HUES48 (cell line): ENCODE measurements at regions not wholly inside any gene's neighbourhood (a gene's known extent, or its start where the extent isn't known, plus 50 kb on each side); places are given as distances from the start of the nearest gene placed in this dataset.

ENCODE experiments used
- H3K27ac ChIP-seq: one replicate; pipeline ENCODE4 v1.7.0; 2013; ENCODE audit warnings: low read depth, low read length, inconsistent platforms
- H3K27me3 ChIP-seq: 2 replicates; pipeline ENCODE4 v1.6.1; 2013; ENCODE audit warnings: mild to moderate bottlenecking, low read length; ENCODE audit not compliant: control insufficient read depth, insufficient read depth
- H3K36me3 ChIP-seq: 2 replicates; pipeline ENCODE4 v1.6.1; 2013; ENCODE audit warnings: low read length; ENCODE audit not compliant: control insufficient read depth, insufficient read depth
- H3K4me1 ChIP-seq: 2 replicates; pipeline ENCODE4 v1.6.1; 2013; ENCODE audit warnings: mild to moderate bottlenecking, low read length; ENCODE audit not compliant: control insufficient read depth, insufficient read depth
- H3K4me3 ChIP-seq: 2 replicates; pipeline ENCODE4 v1.5.1; 2013; ENCODE audit warnings: mild to moderate bottlenecking, low read depth, low read length
- H3K9ac ChIP-seq: 2 replicates; pipeline ENCODE4 v1.6.1; 2013; ENCODE audit warnings: mild to moderate bottlenecking, low read depth, low read length, moderate library complexity
- H3K9me3 ChIP-seq: 2 replicates; pipeline ENCODE4 v1.6.1; 2013; ENCODE audit warnings: low read length; ENCODE audit not compliant: control insufficient read depth, insufficient read depth

DNA sequence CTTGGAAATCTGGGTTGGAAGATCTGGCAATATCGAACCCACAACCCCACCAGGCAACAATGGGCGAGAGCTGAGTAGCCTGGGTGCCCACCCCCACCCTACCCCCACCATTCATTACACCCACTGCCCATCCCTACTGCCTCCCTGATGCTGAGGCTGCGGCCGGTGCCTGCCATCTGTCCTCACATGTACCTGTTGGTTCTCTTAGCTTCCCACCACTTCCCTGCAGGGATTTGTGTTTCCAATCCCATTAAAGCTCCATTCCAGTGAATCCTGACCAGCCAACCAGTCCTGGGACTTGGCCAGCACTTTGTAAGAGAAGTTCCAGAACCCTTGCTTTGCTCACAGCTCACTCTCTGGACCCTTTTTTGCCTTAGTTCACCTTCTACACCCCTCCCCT, 163.0 kb upstream of the SH3BP4 start:
- H3K27ac ChIP-seq: no peak overlapping the region
- H3K27me3 ChIP-seq: peaks cover 4% of the 10 kb centered on the region
- H3K9me3 ChIP-seq: peaks cover under 1% of the 10 kb centered on the region; the same call in 1 of the 2 replicates
- peaks cover 17% of the 10 kb centered on the region for H3K4me1 ChIP-seq
- H3K4me3 ChIP-seq: no peak overlapping the region
- H3K9ac ChIP-seq: no peak overlapping the region
- H3K36me3 ChIP-seq: no peaks in the 10 kb centered on the region

DNA sequence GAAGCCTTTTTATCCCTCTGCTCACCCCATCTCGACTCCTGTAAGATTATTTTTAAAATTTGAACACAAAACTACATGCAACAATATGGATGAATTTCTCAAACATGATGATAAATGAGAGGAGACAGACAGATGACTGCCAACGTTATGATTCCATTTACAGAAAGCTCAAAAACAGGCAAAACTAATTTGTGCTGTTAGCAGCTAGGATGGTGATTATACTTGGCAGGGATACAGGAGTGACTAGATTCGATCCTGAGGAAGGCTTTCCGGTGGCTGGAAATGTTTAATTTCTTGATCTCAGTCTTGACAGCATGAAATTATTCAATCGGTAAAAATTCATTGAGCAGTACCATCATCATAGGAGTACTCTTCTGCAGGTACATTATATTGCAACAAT, 163.4 kb upstream of the SH3BP4 start:
- Histone ChIP-seq H3K27ac (no peak overlapping the region), H3K36me3 (no peaks in the 10 kb centered on the region), H3K9ac (no peak overlapping the region), H3K4me1 (peaks cover 14% of the 10 kb centered on the region), H3K27me3 (peaks cover 4% of the 10 kb centered on the region; the same call in 1 of the 2 replicates), H3K4me3 (no peak overlapping the region), H3K9me3 (peaks cover 5% of the 10 kb centered on the region; the same call in 1 of the 2 replicates)

DNA sequence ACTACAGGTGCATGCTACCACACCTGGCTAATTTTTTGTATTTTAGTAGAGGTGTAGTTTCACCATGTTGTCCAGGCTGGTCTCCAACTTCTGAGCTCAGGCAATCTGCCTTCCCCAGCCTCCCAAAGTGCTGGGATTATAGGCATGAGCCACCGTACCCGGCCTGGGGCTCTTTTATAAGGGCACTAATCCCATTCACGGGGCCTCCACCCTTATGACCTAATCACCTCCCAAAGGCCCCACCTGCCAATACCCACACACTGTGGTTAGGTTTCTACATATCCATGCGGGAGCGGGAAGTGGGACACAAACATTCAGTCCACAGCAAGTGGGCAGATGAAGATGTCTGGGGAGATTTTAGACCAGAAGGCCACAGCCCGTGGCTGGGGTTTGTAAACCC, 164.7 kb upstream of the SH3BP4 start:
- Histone ChIP-seq H3K4me1 (peaks cover 3% of the 10 kb centered on the region; the same call in 1 of the 2 replicates), H3K4me3 (no peak overlapping the region), H3K9ac (no peak overlapping the region), H3K36me3 (no peaks in the 10 kb centered on the region), H3K9me3 (peaks cover 5% of the 10 kb centered on the region; the same call in 1 of the 2 replicates), H3K27ac (no peak overlapping the region), H3K27me3 (peaks cover 4% of the 10 kb centered on the region; the same call in 1 of the 2 replicates)

DNA sequence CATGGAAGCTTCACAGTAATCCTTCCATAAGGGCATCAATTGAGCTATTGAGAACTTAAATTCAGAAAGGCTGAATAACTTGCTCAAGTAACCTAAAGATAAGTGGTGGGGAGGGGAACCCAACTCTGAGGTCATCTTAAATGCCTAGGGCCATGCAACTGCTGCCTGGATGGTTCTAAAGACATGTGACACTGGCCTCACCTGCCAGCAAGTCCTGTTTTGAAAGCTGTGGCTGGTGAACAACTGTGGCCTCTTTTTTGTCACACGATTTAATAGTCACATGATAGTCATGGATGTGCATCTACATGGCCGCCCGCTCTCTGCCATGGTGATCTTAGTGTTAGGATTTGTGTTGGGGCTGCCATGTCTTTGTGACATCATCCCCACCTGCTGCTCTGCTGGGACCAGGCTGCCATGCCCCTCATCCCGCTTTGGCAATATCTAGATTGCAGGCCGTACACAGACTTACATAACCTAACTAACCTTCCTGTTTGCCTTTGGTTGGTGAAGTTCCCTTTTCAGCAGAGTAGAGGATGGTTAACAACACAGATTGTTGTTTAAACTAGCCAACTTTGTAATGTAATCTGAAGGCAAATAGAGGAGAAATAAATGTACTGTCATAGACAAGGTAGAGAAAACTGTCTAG, 177.9 kb upstream of the SH3BP4 start:
- no peaks in the 10 kb centered on the region for H3K27me3 ChIP-seq
- H3K4me1 ChIP-seq: peaks cover 2% of the 10 kb centered on the region; the same call in 1 of the 2 replicates
- no peak overlapping the region for H3K27ac ChIP-seq
- no peak overlapping the region for H3K9ac ChIP-seq
- no peaks in the 10 kb centered on the region for H3K36me3 ChIP-seq
- H3K4me3 ChIP-seq: no peak overlapping the region
- H3K9me3 ChIP-seq: no peaks in the 10 kb centered on the region

DNA sequence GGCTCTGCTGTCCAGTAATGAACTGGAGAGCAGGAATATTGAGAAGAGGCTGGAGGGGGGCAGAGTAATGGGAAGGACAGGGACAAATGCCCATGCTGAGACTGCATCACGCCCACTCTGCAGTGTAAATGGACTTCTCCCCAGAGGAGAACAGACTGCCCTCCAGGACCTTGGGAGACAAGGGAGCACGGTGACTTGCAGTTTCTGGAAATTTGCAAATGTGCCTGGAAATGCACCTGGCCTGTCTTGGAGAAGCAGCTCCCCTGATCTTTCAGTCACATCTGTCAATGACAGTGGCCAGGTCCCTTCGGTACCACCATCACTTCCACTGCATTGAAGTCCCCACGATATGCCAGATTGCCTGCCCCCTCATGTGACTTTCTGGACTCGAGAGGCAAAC, 178.7 kb upstream of the SH3BP4 start:
- Histone ChIP-seq H3K4me1 (peaks cover 2% of the 10 kb centered on the region; the same call in 1 of the 2 replicates), H3K36me3 (no peaks in the 10 kb centered on the region), H3K9ac (no peak overlapping the region), H3K27ac (no peak overlapping the region), H3K9me3 (no peaks in the 10 kb centered on the region), H3K4me3 (no peak overlapping the region), H3K27me3 (no peaks in the 10 kb centered on the region)

DNA sequence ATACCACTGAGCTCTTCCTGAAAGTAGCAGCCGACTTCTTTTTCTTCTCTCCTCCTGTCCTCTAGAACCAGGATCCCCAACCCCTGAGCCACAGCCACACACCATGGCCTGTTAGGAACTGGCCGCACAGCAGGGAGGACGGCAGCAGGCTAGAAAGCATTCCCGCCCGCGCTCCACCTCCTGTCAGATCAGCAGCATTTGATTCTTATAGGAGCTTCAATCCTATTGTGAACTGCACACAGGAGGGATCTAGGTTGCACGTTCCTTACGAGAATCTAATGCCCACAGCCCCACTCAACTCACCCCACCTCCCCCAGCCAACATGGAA, 179.1 kb upstream of the SH3BP4 start:
- Histone ChIP-seq H3K9ac (no peak overlapping the region), H3K36me3 (no peaks in the 10 kb centered on the region), H3K27ac (no peak overlapping the region), H3K4me1 (peaks cover 2% of the 10 kb centered on the region; the same call in 1 of the 2 replicates), H3K27me3 (no peaks in the 10 kb centered on the region), H3K9me3 (no peaks in the 10 kb centered on the region), H3K4me3 (no peak overlapping the region)

DNA sequence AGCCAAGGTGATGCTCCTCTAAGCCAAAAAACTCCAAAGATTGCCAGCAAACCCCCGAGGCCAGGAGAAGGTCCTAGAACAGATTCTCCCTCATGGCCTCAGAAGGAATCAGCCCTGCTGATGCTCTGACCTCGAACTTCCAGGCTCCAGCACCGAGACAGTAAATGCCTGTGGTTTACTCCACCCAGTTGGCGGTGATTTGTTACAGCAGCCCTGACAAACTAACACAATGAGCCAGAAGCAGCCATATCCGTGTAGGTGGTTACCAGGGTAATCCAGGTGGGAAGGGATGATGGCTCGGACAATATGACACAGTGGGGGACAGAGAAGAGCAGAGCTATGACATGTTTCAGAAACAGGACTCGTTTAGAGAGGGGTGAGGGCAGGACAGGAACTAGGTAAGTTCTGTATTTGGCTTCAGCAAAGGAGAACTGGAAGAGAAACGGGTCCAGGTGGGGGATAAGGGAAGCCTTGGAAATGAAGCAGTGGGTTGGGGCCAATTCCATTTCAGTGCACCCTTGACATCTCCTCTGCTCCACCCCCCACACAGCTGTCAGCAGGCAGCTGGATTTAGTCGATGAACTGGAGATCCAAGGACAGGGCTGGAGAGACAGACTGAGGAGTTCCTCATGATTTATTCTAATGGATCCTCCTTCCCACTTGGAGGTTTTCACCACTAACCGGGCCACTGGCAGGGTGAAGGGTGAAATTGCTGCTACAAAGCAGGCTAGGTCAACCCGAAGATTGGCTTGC, 179.7 kb upstream of the SH3BP4 start:
- Histone ChIP-seq H3K27me3 (no peaks in the 10 kb centered on the region), H3K36me3 (no peaks in the 10 kb centered on the region), H3K9me3 (no peaks in the 10 kb centered on the region), H3K9ac (no peak overlapping the region), H3K4me1 (peaks cover 2% of the 10 kb centered on the region; the same call in 1 of the 2 replicates), H3K27ac (no peak overlapping the region), H3K4me3 (no peak overlapping the region)

DNA sequence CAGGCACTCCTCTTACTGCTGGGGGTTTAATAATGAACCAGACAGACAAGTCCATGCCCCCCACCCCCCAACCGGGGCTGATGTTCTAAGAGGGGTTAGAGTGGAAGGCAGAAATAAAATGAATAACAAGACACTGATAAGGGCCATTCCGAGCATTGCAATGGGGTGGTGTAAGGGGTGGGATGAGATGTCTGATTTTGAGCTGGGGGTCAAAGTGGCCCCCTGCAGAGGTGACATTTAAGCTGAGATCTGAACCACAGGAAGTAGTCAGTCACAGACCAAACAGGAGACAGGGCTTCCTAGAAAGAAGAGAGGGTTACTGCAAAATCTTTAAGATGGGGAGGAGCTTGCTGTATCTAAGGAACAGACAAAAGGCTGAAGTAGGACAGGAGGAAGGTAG, 180.6 kb upstream of the SH3BP4 start:
- Histone ChIP-seq H3K36me3 (no peaks in the 10 kb centered on the region), H3K9me3 (no peaks in the 10 kb centered on the region), H3K27ac (no peak overlapping the region), H3K4me1 (peaks cover 2% of the 10 kb centered on the region; the same call in 1 of the 2 replicates), H3K9ac (no peak overlapping the region), H3K4me3 (no peak overlapping the region), H3K27me3 (no peaks in the 10 kb centered on the region)

DNA sequence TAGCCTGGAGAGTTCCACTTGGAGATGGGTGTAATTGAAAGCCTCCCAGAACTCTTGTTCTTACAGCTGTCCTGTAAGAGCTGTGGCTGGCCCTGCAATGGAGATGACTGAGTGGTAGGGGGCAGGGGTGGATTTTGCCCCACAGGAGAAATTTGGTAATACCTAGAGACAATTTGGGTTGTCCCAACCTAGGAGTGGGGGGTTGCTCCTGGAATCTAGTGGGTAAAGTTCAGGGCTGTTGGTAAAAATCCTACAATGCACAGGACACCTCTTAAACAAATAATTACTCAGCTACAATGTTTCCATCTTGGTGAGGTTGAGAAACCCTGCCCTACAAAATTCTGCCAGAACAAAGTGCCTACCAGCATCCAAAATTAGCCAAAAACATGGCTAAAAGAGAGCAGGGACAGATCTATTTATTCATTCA, 181.1 kb upstream of the SH3BP4 start:
- Histone ChIP-seq H3K4me1 (peaks cover 2% of the 10 kb centered on the region; the same call in 1 of the 2 replicates), H3K36me3 (no peaks in the 10 kb centered on the region), H3K27me3 (no peaks in the 10 kb centered on the region), H3K4me3 (no peak overlapping the region), H3K27ac (no peak overlapping the region), H3K9ac (no peak overlapping the region), H3K9me3 (no peaks in the 10 kb centered on the region)

DNA sequence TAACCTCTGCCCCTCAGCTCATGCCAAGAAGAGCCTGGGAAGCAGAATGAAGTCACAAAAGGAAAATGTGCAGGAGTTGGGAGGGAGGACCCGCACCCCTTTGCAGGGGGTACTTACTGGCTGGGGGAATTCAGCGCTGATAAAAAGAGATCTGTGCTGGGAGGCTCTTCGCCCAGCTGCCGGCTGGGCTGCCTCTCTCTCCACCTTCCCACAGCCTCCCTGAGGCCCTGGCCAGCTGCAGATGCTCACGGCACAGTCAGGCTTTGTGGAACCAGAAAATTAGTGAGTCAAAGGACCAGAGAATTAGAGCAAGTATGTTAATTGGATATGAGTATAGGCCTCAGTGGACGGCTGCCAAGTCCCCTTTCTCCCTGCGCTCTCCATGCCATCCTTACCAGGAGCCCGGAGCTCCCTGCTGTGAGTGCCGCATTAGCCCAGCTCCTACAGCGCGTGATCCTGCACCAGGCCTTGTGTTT, 181.7 kb upstream of the SH3BP4 start:
- Histone ChIP-seq H3K36me3 (no peaks in the 10 kb centered on the region), H3K9ac (no peak overlapping the region), H3K4me3 (no peak overlapping the region), H3K27ac (no peak overlapping the region), H3K4me1 (peaks cover 2% of the 10 kb centered on the region; the same call in 1 of the 2 replicates), H3K9me3 (no peaks in the 10 kb centered on the region), H3K27me3 (no peaks in the 10 kb centered on the region)

DNA sequence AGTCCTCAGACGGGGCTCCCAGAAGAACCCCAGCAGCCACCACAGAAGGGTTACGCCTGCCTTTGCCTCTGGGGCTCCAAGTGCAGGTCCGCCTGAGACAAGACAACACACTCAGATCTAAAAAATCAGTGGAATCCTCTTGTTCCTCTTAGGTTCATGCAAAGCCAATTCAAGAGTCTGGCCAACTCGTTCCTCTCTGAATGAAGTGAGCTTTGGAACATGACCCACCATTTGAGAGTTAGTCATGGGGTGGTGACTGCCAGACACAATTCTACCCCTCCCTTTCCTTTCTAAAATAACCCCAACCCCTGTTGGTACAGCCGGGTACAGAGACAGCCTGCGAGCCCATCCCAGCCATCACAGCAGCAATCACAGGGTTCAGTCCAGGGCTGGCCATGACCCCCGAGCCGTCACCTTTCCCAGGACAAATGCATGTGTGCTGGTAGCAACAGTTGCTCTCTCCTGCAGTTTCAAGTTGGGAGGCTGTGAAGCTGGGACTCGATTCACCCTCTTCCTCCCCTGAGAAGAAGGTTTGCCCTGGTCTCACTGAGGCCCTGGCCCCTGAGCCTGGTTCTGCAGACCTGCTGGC, 183.1 kb upstream of the SH3BP4 start:
- Histone ChIP-seq H3K4me3 (no peak overlapping the region), H3K9ac (no peak overlapping the region), H3K9me3 (no peaks in the 10 kb centered on the region), H3K36me3 (no peaks in the 10 kb centered on the region), H3K27ac (no peak overlapping the region), H3K4me1 (peaks cover 2% of the 10 kb centered on the region; the same call in 1 of the 2 replicates), H3K27me3 (no peaks in the 10 kb centered on the region)
